Left kidney (tissue), 1 donor: ENCODE measurements at regions not wholly inside any gene's neighbourhood (a gene's known extent, or its start where the extent isn't known, plus 50 kb on each side); places are given as distances from the start of the nearest gene placed in this dataset.

Source experiments
- DNase-seq: peaks from one replicate; pipeline ENCODE4 v3.0.0-alpha.2; 2013

- DNase-seq: no peak
Observed at GRCh38 chr15:70443486-70444273, 319.7 kb downstream of the UACA start.

- DNase-seq: no peak
Observed at GRCh38 chr15:70442616-70443321, 320.6 kb downstream of the UACA start.

GRCh38 chr15:70442211-70442610, 321.1 kb downstream of the UACA start:
- DNase-seq: no peak

- DNase-seq: no peak
Observed at GRCh38 chr15:70440416-70441138, 322.8 kb downstream of the UACA start.

- no peak for DNase-seq
Observed at GRCh38 chr15:70439880-70440279, 323.5 kb downstream of the UACA start.

GRCh38 chr15:70439304-70439877, 324.0 kb downstream of the UACA start:
- no peak for DNase-seq

GRCh38 chr15:70438776-70439175, 324.6 kb downstream of the UACA start:
- DNase-seq: no peak

- no peak for DNase-seq
Observed at GRCh38 chr15:70437882-70438451, 325.4 kb downstream of the UACA start.

GRCh38 chr15:70437089-70437488, 326.3 kb downstream of the UACA start:
- DNase-seq: no peak

- no peak for DNase-seq
Observed at GRCh38 chr15:70436428-70436827, 326.9 kb downstream of the UACA start.

GRCh38 chr15:70435872-70436271, 327.5 kb downstream of the UACA start:
- no peak for DNase-seq

- no peak for DNase-seq
Observed at GRCh38 chr15:70435369-70435768, 328.0 kb downstream of the UACA start.

GRCh38 chr15:70433586-70434324, 329.6 kb downstream of the UACA start:
- DNase-seq: no peak

- no peak for DNase-seq
Observed at GRCh38 chr15:70432924-70433495, 330.3 kb downstream of the UACA start.

- no peak for DNase-seq
Observed at GRCh38 chr15:70431854-70432253, 331.5 kb downstream of the UACA start.

GRCh38 chr15:70430069-70430468, 332.4 kb upstream of the TLE3 start:
- DNase-seq: no peak

- DNase-seq: no peak
Observed at GRCh38 chr15:70429056-70429722, 331.5 kb upstream of the TLE3 start.

GRCh38 chr15:70428211-70428822, 330.6 kb upstream of the TLE3 start:
- no peak for DNase-seq

- DNase-seq: no peak
Observed at GRCh38 chr15:70427167-70428120, 329.7 kb upstream of the TLE3 start.
